HCT116 (cell line): ENCODE measurements at regions not wholly inside any gene's neighbourhood (a gene's known extent, or its start where the extent isn't known, plus 50 kb on each side); places are given as distances from the start of the nearest gene placed in this dataset.

Experiments used
- ATAC-seq: fragments of 200-7000 bp; cut with Tn5 transposase; 2 replicates; pipeline ENCODE4 v1.9.1; 2020; ENCODE audit warnings: mild to moderate bottlenecking, moderate library complexity
- BruUV-seq: library from RNA; stranded (reverse); fragments of 400-500 nt; replicated peaks from 2 replicates; lab custom pipeline; 2021; lab: Mats Ljungman, UMichigan
- CTCF ChIA-PET: fragments of 300-600 bp; sonication (Branson Sonifier 250); formaldehyde crosslinking; loops from one replicate; lab custom pipeline; 2021; ENCODE audit warnings: antibody characterized with exemption; lab: Charles Lee
- POLR2A ChIA-PET: fragments of 300-600, 350-600 bp; sonication (Branson Sonifier 250); formaldehyde crosslinking; loops from one replicate; lab custom pipeline; 2021; ENCODE audit warnings: antibody characterized with exemption; lab: Charles Lee
- RAD21 ChIA-PET, 2 experiments: fragments of 300-600 bp; sonication (Branson Sonifier 250); formaldehyde crosslinking; loops; one replicate each; lab custom pipeline; 2023; ENCODE audit warnings: low total read pairs in 2 of 2; ENCODE audit not compliant: uncharacterized antibody in 2 of 2, unreplicated experiment in 2 of 2, low non-redundant PET in 1 of 2; lab: Charles Lee
- DNase-seq: peaks from one replicate; pipeline ENCODE4 v3.0.0-alpha.2; 2010; ENCODE audit warnings: low read depth, low spot score
- H2AFZ ChIP-seq: fragments of 200-600 bp; shearing (Covaris generic), sonication (generic); 2 replicates; pipeline ENCODE4 v1.6.1; 2017; ENCODE audit warnings: low read depth, mixed run types, mixed read lengths, antibody characterized with exemption, low read length; ENCODE audit not compliant: poor library complexity, severe bottlenecking
- H3K27ac ChIP-seq: 2 replicates; pipeline ENCODE4 v1.5.1; 2012; ENCODE audit warnings: low read depth, low read length
- H3K27me3 ChIP-seq: fragments of 200-600 bp; sonication (generic); 2 replicates; pipeline ENCODE4 v1.6.1; 2016; ENCODE audit warnings: mixed run types, low read length, mixed read lengths; ENCODE audit not compliant: insufficient read depth
- H3K36me3 ChIP-seq, 2 experiments: fragments of 200-500 bp in 1 of 2; fragments of 200-600 bp in 1 of 2; sonication (Bioruptor generic) in 1 of 2; sonication (generic) in 1 of 2; 2 replicates each; pipeline versions ENCODE4 v1.5.1 to v1.6.1; 2014 to 2016; ENCODE audit warnings: low read length in 2 of 2, inconsistent platforms in 1 of 2, mixed read lengths in 1 of 2, mixed run types in 1 of 2; ENCODE audit not compliant: insufficient read depth in 2 of 2, control insufficient read depth in 1 of 2
- H3K4me1 ChIP-seq, 2 experiments: fragments of 200-600 bp in 1 of 2; sonication (generic) in 1 of 2; 2 replicates each; pipeline versions ENCODE4 v1.5.1 to v1.6.1; 2012 to 2017; ENCODE audit warnings: low read length in 2 of 2, inconsistent platforms in 1 of 2, mild to moderate bottlenecking in 1 of 2, mixed read lengths in 1 of 2, mixed run types in 1 of 2, moderate library complexity in 1 of 2; ENCODE audit not compliant: insufficient read depth in 2 of 2, control insufficient read depth in 1 of 2
- H3K4me2 ChIP-seq: fragments of 200-600 bp; sonication (generic); 2 replicates; pipeline ENCODE4 v1.6.1; 2017; ENCODE audit warnings: mixed run types, low read length, mixed read lengths
- H3K4me3 ChIP-seq, 2 experiments: fragments of 200-600 bp in 1 of 2; sonication (generic) in 1 of 2; replicated peaks in 1 of 2; 2 replicates each; pipeline ENCODE4 v1.5.1; 2011 to 2016; ENCODE audit warnings: low read length in 2 of 2, control low read depth in 1 of 2, low read depth in 1 of 2, mild to moderate bottlenecking in 1 of 2, mixed read lengths in 1 of 2, mixed run types in 1 of 2
- H3K79me2 ChIP-seq: fragments of 200-600 bp; sonication (generic); 2 replicates; pipeline ENCODE4 v1.6.1; 2017; ENCODE audit warnings: mild to moderate bottlenecking, mixed run types, low read length, moderate library complexity, mixed read lengths; ENCODE audit not compliant: insufficient read depth
- H3K9ac ChIP-seq: fragments of 200-600 bp; sonication (generic); 2 replicates; pipeline ENCODE4 v1.6.1; 2016; ENCODE audit warnings: low read length, mixed read lengths
- H3K9me2 ChIP-seq: fragments of 200-600 bp; sonication (generic), shearing (Covaris generic); 2 replicates; pipeline ENCODE4 v1.6.1; 2017; ENCODE audit warnings: mixed run types, mild to moderate bottlenecking, moderate library complexity; ENCODE audit not compliant: insufficient read depth
- H3K9me3 ChIP-seq, 2 experiments: fragments of 200-500 bp in 1 of 2; fragments of 200-600 bp in 1 of 2; sonication (Bioruptor generic) in 1 of 2; sonication (generic) in 1 of 2; 2 replicates each; pipeline ENCODE4 v1.6.1; 2014 to 2017; ENCODE audit warnings: low read length in 2 of 2, mixed read lengths in 2 of 2, inconsistent platforms in 1 of 2, low read depth in 1 of 2, mild to moderate bottlenecking in 1 of 2, mixed run types in 1 of 2, moderate library complexity in 1 of 2; ENCODE audit not compliant: control insufficient read depth in 1 of 2, insufficient read depth in 1 of 2
- H4K20me1 ChIP-seq: fragments of 200-600 bp; sonication (generic), shearing (Covaris generic); 2 replicates; pipeline ENCODE4 v1.6.1; 2017; ENCODE audit warnings: mixed run types, mild to moderate bottlenecking, moderate library complexity; ENCODE audit not compliant: insufficient read depth
- CBX3 ChIP-seq: IDR thresholded peaks from 2 replicates; pipeline ENCODE4 v1.6.1; 2012; ENCODE audit warnings: low read depth
- CEBPB ChIP-seq: IDR thresholded peaks from 2 replicates; pipeline ENCODE4 v1.6.1; 2012; ENCODE audit warnings: low read depth
- EGR1 ChIP-seq: IDR thresholded peaks from 2 replicates; pipeline ENCODE4 v1.6.1; 2012; ENCODE audit warnings: low read depth
- FOSL1 ChIP-seq: IDR thresholded peaks from 2 replicates; pipeline ENCODE4 v1.6.1; 2012; ENCODE audit warnings: low read depth
- POLR2AphosphoS5 ChIP-seq: IDR thresholded peaks from 2 replicates; pipeline ENCODE4 v1.6.1; 2011; ENCODE audit warnings: mild to moderate bottlenecking, low read depth, low read length, moderate library complexity
- SP1 ChIP-seq: IDR thresholded peaks from 2 replicates; pipeline ENCODE4 v1.6.1; 2012; ENCODE audit warnings: low read depth
- SRF ChIP-seq: IDR thresholded peaks from 2 replicates; pipeline ENCODE4 v1.6.1; 2012; ENCODE audit warnings: low read depth
- TCF7L2 ChIP-seq: IDR thresholded peaks from 2 replicates; pipeline ENCODE4 v1.7.0; 2011; ENCODE audit warnings: borderline replicate concordance, inconsistent platforms; ENCODE audit not compliant: insufficient read depth, insufficient read length; ENCODE audit errors: extremely low read depth
- intact Hi-C: fragments of 100-400 bp; cut with micrococcal nuclease; formaldehyde crosslinking; loops from 2 replicates; pipeline ENCODE4 v1.10.0; 2022
- TF ChIP-seq, protein P1 (sequence below): IDR thresholded peaks from 2 replicates; pipeline ENCODE4 v1.6.1; 2011; ENCODE audit warnings: mild to moderate bottlenecking, low read length, moderate library complexity; ENCODE audit not compliant: insufficient replicate concordance; ENCODE audit errors: extremely low read depth
- TF ChIP-seq, protein P2 (sequence below), 3 experiments: fragments of 200-600 bp in 1 of 3; sonication (generic) in 1 of 3; IDR thresholded peaks in 2 of 3; conservative IDR thresholded peaks in 1 of 3; 2 replicates each; pipeline ENCODE4 v1.5.1; 2012 to 2017; ENCODE audit warnings: low read depth in 2 of 3, low read length in 2 of 3, antibody characterized with exemption in 1 of 3, borderline replicate concordance in 1 of 3, control low read depth in 1 of 3, mild to moderate bottlenecking in 1 of 3, mixed read lengths in 1 of 3, mixed run types in 1 of 3, moderate library complexity in 1 of 3; ENCODE audit not compliant: insufficient read depth in 1 of 3
- TF ChIP-seq, protein P3 (sequence below): IDR thresholded peaks from 2 replicates; pipeline ENCODE4 v1.6.1; 2012

DNA sequence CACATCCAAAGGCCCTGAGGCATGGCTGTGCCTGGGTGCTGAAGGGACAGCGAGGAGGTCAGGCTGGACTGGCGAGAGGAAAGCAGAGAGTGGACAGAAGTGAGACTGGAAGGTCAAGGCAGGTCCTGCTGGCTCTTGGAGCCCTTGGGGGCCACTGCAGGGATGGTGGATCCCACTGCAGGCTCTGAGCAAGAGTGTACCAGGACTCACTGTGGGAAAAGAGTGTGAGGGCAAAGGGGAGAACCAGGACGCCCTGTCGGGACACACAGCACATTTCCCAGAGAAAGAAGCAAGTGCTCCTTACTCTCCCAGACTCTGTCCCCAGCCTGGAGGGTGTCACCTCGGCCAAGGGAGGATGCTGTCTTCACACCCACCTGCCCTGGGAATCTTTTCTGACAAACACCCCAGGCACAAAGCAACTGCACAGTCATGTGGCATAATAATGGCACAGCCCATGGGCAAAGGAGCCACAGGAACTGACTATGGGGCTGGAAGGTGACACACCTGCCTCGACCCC is 172.3 kb upstream of the CST7 start:
- Histone ChIP-seq H3K27ac (no peak overlapping the region), H3K4me1 (0 out of 4 replicates have a peak, but pooled peaks cover 0 to 7% of the 10 kb centered on the region in 2 experiments), H3K4me2 (no peak overlapping the region), H3K9ac (no peak overlapping the region), H3K4me3 (no peak overlapping the region), H3K9me3 (0 out of 4 replicates have a peak, but pooled peaks cover 0 to 5% of the 10 kb centered on the region in 2 experiments), H4K20me1 (no peaks in the 10 kb centered on the region), H3K36me3 (no peaks in the 10 kb centered on the region), H3K27me3 (peaks cover 50% of the 10 kb centered on the region), H2AFZ (no peak overlapping the region), H3K9me2 (no peaks in the 10 kb centered on the region), H3K79me2 (no peaks in the 10 kb centered on the region)
- BruUV-seq = no TSS peak
- DNase-seq = no peak
- ChIA-PET CTCF (no interaction called here), RAD21 (no interaction called here), POLR2A (no interaction called here)
- no peak for ATAC-seq
- intact Hi-C loops = no loop called here
- TF ChIP-seq, protein P1, sequence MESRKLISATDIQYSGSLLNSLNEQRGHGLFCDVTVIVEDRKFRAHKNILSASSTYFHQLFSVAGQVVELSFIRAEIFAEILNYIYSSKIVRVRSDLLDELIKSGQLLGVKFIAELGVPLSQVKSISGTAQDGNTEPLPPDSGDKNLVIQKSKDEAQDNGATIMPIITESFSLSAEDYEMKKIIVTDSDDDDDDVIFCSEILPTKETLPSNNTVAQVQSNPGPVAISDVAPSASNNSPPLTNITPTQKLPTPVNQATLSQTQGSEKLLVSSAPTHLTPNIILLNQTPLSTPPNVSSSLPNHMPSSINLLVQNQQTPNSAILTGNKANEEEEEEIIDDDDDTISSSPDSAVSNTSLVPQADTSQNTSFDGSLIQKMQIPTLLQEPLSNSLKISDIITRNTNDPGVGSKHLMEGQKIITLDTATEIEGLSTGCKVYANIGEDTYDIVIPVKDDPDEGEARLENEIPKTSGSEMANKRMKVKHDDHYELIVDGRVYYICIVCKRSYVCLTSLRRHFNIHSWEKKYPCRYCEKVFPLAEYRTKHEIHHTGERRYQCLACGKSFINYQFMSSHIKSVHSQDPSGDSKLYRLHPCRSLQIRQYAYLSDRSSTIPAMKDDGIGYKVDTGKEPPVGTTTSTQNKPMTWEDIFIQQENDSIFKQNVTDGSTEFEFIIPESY = no peak

DNA sequence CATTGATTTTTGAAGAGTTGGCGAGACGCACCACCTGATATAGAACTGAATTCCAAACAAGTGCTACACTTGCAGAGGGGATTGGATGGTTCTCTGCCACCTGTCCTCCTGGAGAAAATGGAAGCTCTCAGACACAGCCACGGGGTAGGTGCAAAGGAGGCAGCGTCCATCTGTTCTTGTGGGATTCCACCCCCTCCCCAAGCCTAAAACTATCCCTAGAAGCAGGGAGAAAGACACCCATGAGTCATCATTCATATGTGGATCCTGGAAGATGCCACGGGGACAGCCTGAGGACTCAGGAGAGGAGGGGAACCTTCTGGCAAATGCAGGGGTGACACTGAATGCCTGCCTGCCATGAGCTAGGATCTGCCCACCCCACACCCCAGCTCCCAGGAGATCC is 171.3 kb upstream of the CST7 start:
- H3K9me3 ChIP-seq = 0 out of 4 replicates have a peak, but pooled peaks cover 0 to 5% of the 10 kb centered on the region in 2 experiments
- H4K20me1 ChIP-seq = no peaks in the 10 kb centered on the region
- no peak overlapping the region for H3K4me2 ChIP-seq
- peaks cover 41% of the 10 kb centered on the region for H3K27me3 ChIP-seq
- 0 out of 4 replicates have a peak, but pooled peaks cover 0 to 7% of the 10 kb centered on the region in 2 experiments for H3K4me1 ChIP-seq
- no peak overlapping the region for H3K9ac ChIP-seq
- ChIA-PET POLR2A (no interaction called here), RAD21 (no interaction called here), CTCF (no interaction called here)
- no TSS peak for BruUV-seq
- no peak overlapping the region for H3K27ac ChIP-seq
- H3K4me3 ChIP-seq = no peak overlapping the region
- intact Hi-C loops = no loop called here
- no peaks in the 10 kb centered on the region for H3K36me3 ChIP-seq
- no peak for ATAC-seq
- no peak for TF ChIP-seq CEBPB
- TF ChIP-seq EGR1 = no peak
- no peak for TF ChIP-seq SRF
- TF ChIP-seq CBX3 = no peak
- TF ChIP-seq TCF7L2 = no peak
- TF ChIP-seq FOSL1 = no peak
- TF ChIP-seq, protein P2, sequence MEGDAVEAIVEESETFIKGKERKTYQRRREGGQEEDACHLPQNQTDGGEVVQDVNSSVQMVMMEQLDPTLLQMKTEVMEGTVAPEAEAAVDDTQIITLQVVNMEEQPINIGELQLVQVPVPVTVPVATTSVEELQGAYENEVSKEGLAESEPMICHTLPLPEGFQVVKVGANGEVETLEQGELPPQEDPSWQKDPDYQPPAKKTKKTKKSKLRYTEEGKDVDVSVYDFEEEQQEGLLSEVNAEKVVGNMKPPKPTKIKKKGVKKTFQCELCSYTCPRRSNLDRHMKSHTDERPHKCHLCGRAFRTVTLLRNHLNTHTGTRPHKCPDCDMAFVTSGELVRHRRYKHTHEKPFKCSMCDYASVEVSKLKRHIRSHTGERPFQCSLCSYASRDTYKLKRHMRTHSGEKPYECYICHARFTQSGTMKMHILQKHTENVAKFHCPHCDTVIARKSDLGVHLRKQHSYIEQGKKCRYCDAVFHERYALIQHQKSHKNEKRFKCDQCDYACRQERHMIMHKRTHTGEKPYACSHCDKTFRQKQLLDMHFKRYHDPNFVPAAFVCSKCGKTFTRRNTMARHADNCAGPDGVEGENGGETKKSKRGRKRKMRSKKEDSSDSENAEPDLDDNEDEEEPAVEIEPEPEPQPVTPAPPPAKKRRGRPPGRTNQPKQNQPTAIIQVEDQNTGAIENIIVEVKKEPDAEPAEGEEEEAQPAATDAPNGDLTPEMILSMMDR (IDR thresholded peaks at IDR 0.05 in 2 of 3, conservative IDR thresholded peaks at IDR 0.05 in 1 of 3; ENCODE audit: borderline replicate concordance in 1 of 3, insufficient read depth in 1 of 3, low read depth in 2 of 3, low read length in 2 of 3) = no peak
- TF ChIP-seq SP1 = no peak
- TF ChIP-seq, protein P3, sequence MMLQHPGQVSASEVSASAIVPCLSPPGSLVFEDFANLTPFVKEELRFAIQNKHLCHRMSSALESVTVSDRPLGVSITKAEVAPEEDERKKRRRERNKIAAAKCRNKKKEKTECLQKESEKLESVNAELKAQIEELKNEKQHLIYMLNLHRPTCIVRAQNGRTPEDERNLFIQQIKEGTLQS = no peak
- no peak for TF ChIP-seq POLR2AphosphoS5
- TF ChIP-seq, all 23 proteins: peak for 0
- Histone ChIP-seq H2AFZ (no peak overlapping the region), H3K79me2 (no peaks in the 10 kb centered on the region), H3K9me2 (no peaks in the 10 kb centered on the region)
- DNase-seq = no peak
